HG02798 (cell line): ENCODE measurements at regions not wholly inside any gene's neighbourhood (a gene's known extent, or its start where the extent isn't known, plus 50 kb on each side); places are given as distances from the start of the nearest gene placed in this dataset.
"Not testable (repeated sequence)": the region's sequence is repeated elsewhere in the genome, so short reads cannot be mapped to it uniquely, and the experiment has no call there.

Experiments used
- ATAC-seq: cut with Tn5 transposase; IDR thresholded peaks from one replicate; pipeline ENCODE4 v1.9.1; 2021; ENCODE audit warnings: mild to moderate bottlenecking; ENCODE audit not compliant: unreplicated experiment, poor library complexity

- ATAC-seq, result no peak
Observed at GRCh38 chr1:104018922-104019674, 269.4 kb downstream of the AMY1C start.

- no peak for ATAC-seq
Observed at GRCh38 chr1:104019675-104020049, 270.0 kb downstream of the AMY1C start.

- ATAC-seq, result no peak
Observed at GRCh38 chr1:104028416-104029035, 278.8 kb downstream of the AMY1C start.

DNA sequence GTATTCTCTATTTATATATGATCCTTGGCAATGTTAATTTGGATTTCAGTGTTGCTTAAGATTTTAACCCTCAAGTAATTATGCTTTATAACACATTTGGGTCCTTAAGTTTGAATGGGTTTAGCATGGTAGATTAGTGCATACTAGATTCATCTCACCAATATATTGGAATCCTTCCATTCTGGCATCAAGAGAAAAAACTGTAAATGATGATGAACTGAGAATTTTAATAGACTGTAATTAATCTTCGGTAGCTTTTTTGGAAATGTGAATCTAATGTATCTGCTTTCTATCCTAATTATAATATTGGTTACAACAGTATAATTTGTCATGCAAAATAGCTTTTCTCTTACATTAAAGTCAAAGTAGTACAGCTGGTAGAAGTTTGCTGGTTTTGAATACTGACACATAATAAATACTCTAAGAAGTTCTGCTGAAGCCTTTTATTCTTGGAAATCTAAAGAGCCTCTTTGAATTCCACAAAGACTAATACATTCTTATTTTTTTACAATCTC lies 279.8 kb downstream of the AMY1C start:
- ATAC-seq, result no peak

GRCh38 chr1:104056786-104057185 lies 307.1 kb downstream of the AMY1C start:
- no peak for ATAC-seq

GRCh38 chr1:104057219-104057898 lies 307.7 kb downstream of the AMY1C start:
- ATAC-seq, result not testable (repeated sequence)

DNA sequence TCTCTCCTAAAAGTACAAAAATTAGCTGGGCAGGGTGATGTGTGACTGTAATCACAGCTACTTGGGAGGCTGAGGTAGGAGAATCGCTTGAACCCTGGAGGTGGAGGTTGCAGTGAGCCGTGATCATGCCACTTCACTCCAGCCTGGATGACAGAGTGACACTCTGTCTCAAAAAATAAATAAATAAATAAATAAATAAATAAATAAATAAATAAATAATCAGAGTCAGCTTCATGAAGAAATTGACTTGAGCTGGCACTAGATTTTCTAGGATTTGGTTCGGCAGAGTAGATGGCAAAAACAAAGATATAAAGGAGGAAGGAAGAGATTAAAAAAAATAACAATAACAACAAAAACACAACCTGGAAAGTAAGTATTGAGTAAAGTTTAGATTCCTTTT lies 311.9 kb downstream of the AMY1C start:
- ATAC-seq, result not testable (repeated sequence)

- ATAC-seq, result no peak
Observed at GRCh38 chr1:104064399-104064798, 314.7 kb downstream of the AMY1C start.

- ATAC-seq, result no peak
Observed at GRCh38 chr1:104072915-104073371, 323.2 kb downstream of the AMY1C start.

DNA sequence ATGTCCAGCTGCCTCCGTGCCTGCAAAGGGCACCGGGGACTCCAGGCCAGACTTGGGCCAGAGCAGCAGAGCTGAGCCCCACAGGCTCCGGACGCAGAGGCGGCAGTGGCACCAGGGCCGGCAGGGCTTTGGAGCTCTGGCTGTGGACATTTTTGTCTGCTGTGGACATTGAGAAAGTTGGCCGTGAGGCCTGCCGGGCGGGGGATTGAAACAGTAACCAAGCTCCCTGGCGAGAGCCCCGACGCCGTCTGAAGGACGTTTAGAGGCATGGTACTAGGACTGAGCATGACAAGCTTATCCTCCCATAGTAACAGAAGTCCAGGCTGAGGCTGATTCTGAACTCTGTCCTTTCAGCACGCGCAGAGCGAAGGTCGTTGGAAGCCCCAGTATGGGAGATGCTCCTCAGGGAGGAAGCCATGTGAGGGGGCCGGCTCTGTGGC lies 323.8 kb downstream of the AMY1C start:
- ATAC-seq, result no peak

- ATAC-seq, result no peak
Observed at GRCh38 chr1:104082221-104082620, 332.5 kb downstream of the AMY1C start.

DNA sequence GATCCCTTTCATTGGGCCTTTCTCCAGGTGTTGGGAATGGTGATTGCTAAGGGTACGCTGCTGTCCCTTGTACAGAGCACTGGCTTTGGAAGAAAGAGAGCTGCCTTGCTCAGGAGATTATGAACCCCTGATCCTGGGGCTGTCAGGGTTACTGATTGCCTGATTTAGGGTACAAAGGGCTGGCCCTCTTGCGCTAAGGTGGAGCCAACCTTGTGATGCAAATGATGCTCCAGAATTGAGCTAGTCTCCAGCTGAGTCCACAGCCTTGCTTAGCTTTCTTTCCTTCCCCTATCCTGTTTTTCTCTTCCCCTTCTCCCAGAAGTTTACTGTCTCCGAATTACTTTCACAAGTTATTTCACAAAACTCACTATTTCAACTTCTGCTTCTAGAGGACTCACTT lies 334.7 kb downstream of the AMY1C start:
- ATAC-seq, result no peak

GRCh38 chr1:104092698-104093097 lies 343.0 kb downstream of the AMY1C start:
- no peak for ATAC-seq

DNA sequence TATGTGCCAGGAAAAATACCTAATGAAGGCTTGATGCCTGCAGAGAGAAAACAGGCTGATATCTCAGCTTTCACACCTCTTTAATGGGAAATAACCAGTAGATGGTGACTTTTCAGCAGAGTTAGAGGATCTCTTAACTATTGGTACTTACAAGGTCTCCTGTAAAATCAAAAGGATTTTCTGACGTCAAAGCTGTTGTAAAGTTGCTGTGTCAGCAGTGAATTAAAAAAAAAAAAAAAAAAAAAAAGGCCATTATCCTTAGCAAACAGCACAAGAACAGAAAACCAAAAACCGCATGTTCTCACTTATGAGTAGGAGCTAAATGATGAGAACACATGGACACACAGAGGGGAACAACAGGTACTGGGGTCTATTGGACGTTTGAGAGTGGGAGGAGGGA lies 349.1 kb downstream of the AMY1C start:
- ATAC-seq, result no peak

DNA sequence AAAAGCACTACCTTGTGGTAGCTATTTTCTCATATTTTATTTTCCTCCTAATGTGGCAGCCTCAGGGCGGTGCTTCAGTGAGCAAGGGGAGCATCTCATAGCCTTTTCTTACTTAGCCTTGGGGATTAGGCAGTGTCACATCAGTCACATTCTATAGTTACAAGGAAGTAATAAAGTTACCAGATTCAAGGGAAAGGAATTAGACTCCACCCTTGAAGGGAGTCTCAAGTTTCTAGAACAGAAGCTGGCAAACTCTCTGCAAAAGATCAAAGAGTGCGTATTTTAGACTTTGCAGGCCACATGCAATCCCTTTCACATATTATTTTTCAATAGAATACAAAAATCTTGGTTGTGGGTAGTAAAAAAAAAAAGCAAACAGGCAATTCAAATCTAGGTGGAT lies 350.4 kb downstream of the AMY1C start:
- ATAC-seq, result no peak

GRCh38 chr1:104105465-104105864 lies 355.8 kb downstream of the AMY1C start:
- no peak for ATAC-seq

DNA sequence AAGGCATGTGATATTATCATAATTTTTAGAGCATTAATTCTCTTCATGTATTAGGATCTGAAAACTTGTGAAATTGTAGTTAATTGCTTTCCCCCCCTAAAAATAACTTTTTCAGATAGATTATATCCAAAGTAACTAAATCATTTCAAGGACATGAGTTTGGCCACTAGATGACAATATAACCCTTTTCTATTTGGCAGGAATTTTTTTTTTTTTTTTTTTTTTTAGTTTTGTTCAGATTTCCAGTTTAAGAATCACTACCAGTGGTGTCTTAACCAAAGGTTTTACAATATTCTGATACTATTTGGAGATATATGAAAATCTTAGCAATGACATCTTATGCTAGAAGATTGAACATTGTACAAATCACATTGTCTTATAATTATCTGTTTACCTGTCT lies 370.8 kb downstream of the AMY1C start:
- ATAC-seq, result no peak

DNA sequence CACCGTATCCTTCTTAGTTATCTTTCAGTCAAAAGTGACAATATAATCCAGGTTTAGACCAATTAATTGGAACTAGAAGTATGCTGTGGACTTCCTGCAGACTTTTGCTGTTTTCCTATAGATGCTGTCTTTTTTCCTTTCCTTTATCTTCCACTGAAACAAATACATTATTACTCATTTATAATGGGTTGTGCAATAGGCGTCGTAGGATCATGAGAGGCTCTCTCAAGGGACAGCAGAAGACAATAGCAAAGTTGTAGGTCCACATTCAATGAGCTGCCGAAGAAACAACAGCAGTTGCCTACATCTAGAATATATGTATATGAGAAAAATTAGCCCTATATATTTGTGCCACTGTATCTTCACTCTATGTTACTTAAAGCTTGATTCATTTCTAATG lies 371.6 kb downstream of the AMY1C start:
- no peak for ATAC-seq

GRCh38 chr1:104125266-104125665 lies 375.6 kb downstream of the AMY1C start:
- no peak for ATAC-seq

DNA sequence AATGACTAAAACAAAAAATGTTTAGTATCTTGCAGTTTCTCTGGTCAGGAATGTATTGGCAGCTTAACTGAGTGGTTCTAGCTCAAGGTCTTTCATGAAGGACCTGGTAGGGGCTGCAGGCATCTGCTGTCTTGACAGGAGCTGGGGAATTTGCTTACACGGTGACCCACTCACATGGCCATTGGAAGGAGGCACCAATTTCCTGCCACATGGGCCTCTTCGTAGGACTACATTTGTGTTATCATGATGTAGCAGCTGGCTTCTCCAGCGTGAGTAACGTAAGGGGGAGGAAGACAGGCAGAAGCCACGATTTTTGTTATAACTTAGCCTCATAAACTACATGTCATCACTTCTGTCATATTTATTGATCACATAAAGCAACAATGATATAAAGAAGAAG lies 376.3 kb downstream of the AMY1C start:
- no peak for ATAC-seq

DNA sequence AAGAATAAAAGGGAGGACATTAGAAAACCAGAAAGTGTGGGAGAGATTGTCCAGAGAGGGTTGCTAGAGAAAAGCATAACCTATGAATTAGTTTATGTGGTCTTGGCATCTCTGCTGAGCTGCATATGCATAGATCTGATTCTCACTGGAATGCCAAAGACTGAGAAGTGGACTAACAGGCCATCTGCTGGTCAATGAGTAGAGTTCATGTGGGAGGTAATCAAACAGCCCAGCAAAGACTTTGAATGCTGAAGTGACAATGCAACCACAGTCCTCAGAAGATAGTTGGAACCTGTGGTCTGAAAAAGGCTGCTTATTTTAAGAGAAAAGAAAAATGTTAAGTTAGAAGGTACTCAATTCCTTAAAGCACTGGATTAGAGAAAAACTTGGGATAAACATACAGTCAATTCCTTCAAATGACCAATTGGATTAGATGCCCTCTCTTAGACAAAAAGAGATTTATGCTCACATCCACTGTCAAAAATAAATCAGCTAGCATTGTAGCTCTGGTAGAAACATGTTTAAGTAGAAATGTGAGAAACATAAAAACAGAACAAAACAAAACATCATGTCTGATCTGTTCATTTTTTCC lies 382.8 kb downstream of the AMY1C start:
- peak; percentile 60 for ATAC-seq
